ENCODE measurements at regions not wholly inside any gene's neighbourhood (a gene's known extent, or its start where the extent isn't known, plus 50 kb on each side); places are given as distances from the start of the nearest gene placed in this dataset.

DNA sequence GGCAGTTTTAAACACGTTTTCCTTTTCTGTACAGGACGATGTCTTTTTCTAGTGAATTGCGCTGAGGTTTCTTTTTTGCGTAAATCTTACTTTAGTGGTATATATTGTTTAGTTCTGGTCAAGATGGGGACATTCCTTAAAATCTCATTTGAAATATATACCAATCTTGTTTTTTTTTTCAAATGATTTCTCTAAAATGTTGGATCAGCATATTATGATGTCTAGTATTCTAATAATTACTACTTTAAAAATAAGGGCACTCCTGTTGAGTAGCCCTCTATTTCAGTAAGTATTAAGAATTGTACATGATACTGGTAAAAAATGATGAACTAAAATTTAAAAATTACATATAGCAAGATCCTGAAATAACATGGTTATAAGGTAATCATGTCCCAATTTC, 224.1 kb upstream of the ARHGAP24 start:
- no peak for DNase-seq (ENCODE audit: low read depth)

DNA sequence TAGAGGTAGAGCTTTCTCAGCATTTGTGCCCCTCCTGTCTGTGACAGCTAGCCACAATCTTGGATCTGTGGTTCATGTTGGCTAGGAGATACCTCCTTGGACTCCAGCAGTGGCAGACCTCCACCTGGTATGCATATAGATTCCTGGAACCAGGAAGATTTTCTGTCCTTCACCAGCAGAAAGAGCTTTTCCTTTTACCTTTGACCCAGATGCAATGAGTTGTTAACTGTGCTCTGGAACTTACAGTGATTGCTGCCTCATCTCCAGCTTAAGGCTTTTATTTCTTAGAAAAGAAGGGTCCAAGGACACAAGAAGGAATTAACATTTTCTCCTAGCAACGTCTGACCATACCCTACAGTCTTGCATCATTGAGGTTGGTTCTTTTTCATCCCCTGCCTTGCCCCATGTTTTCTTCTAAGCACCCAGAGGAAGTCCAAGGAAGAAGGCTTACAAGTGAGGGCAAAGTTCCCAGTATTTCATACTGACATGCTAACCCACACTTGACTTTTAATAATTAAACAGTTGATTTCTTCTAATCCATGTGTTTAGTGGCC, 217.1 kb upstream of the ARHGAP24 start:
- no peak for DNase-seq (ENCODE audit: low read depth)

DNA sequence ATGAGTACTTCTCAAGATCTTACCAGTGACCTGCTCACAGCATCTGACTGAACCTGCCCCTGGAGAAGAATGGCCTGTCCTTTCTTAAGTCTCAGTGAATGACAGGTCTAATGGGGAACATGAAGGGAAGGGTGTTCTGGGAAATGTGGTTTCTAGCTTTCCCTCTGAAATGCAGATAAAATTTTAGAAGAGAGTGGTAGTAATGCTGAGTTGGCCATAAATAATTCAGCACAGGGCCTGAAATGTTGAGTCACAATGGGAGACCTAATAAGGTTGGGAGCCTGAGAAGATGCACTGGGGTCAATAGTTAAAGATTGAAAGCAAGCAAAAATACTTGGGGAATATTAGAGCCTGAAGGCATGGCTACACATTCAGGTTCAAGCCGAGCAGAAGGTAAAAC, 214.9 kb upstream of the ARHGAP24 start:
- no peak for DNase-seq (ENCODE audit: low read depth)

DNA sequence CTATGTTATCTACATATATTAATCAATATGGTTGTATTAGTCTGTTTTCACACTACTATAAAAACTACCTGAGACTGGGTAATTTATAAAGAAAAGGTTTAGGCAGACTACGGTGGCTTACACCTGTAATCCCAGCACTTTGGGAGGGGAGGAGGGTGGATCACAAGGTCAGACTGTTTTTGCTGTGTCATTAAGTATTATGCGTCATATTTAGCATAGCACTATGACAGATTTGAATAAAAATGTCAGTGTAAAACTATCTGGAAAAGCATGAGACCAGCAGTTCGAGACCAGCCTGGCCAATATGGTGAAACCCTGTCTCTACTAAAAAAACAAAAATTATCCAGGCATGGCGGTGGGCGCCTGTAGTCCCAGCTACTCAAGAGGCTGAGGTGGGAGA, 209.7 kb upstream of the ARHGAP24 start:
- no peak for DNase-seq (ENCODE audit: low read depth)

DNA sequence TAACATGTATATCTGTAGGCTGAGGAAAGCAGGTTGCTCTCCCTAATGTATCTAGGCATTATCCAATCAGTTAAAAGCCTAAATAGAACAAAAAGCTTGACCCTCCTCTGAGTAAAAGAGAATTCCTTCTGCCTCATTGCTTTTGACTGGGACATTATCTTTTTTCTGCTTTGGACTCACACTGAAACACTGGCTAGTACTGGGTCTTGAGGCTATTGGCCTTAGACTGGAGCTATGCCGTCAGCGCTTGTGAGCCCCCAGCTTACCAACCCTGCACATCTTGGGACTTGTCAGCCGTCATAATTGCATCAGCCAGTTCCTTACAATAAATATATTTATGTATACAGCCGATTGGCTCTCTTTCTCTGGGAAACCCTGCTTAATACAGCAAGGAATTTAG, 206.8 kb upstream of the ARHGAP24 start:
- DNase-seq (ENCODE audit: low read depth): no peak

DNA sequence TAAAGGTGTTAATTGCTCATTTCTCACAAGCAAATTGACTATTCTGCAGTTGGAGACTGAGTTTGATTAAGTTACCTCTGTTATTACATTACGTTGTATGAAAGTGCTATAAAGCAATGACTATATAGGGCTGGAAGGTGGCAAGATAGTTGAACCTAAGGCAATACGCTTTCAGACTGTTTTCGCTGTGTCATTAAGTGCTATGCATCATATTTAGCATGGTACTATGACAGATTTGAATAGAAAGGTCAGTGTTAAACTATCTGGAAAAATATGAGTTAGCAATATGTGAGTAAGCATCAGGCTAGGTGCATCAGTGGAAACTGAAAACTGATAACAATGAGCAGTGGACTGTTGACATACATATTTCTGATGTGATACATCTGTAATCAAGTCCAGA, 206.0 kb upstream of the ARHGAP24 start:
- DNase-seq (ENCODE audit: low read depth): no peak

DNA sequence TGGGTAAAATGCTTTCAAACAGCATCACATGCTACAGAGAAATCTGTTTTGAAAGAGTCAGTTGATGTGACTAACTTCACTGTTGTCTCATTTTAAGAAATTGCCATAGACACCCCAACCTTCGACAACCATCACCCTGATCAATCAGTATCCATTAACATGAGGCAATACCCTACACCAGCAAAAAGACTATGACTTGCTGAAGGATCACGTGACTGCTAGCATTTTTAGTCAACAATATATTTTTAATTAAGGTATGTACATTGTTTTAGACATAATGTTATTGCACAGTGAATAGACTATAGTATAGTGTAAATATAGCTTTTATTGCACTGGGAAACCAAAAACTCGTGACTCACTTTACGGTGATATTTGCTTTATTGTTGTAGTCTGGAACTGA, 200.0 kb upstream of the ARHGAP24 start:
- DNase-seq (ENCODE audit: low read depth): no peak

DNA sequence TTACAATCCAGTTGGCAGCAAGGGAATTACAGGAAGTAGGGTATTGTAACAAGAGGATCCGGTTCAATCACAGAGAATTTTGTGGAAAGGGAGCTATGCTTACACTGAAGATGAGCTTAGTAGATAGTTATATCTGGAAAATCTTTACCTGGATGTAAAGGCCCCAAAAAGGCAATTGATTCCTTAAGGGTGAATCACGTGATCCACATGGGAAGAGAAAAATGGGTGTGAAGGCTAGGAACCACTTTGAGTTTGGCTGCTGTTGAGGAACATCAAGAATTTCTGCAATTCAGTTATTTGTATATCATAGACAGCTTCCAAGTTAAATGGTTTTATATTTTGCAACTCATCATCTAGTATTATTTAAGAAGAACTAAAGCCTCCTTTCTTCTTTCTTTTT, 194.0 kb upstream of the ARHGAP24 start:
- no peak for DNase-seq (ENCODE audit: low read depth)

DNA sequence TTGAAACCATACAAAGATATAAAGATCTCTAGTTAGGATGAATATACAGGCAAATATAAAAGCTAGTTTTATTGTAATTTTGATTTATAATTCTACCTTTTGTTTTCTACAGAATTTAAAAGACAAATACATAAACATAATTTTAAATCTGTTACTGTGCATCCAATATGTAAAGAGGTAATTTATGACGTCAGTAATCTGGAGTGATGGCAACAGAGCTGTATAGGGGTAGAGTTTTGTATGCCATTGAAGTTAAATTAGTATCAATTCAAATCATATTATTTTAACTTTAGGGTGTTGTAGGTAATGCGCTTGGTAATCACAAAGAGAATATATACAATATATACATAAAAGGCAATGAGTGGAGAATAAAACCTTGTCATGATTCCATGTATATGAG, 183.7 kb upstream of the ARHGAP24 start:
- no peak for DNase-seq (ENCODE audit: low read depth)

DNA sequence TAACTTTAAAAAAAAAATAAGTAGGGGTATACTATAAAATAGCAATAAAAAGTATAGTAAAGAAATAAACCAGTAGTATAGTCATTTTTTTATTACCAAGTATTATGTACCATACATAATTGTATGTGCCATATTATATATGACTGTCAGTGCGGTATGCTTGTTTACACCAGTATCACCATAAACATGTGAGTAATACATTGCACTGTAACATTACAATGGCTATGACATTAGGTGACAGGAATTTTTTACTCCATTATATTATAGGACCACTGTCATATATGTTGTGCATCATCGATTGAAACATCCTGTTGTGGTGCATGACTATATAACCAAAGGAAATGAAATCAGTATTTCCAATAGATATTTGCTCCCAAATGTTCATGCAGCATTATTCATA, 176.9 kb upstream of the ARHGAP24 start:
- no peak for DNase-seq (ENCODE audit: low read depth)

DNA sequence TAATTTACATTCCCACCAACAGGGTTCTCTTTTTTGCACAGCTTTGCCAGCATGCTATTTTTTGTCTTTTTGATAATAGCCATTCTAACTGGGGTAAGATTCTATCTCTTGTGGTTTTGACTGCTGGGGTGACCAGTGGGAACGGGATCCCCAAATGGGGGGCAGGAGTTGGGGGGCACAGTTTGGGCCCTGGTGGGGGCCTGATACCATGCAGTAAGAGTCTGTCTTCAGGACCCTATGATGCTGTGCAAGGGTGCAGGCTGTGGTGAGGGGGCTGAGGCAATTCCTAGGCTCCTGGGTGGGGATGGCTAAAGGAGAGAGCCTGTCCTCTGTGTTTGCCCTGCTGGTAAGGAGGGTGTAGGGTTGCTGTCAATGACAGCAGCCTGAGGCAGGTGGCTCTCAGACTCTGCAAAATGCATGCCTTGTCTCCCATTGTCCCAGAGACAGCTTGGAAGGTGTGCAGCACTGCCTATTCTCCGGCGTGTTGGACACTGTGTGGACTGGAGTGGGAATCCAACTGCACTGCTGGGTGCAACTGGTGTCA, 172.7 kb upstream of the ARHGAP24 start:
- DNase-seq (ENCODE audit: low read depth): no peak

DNA sequence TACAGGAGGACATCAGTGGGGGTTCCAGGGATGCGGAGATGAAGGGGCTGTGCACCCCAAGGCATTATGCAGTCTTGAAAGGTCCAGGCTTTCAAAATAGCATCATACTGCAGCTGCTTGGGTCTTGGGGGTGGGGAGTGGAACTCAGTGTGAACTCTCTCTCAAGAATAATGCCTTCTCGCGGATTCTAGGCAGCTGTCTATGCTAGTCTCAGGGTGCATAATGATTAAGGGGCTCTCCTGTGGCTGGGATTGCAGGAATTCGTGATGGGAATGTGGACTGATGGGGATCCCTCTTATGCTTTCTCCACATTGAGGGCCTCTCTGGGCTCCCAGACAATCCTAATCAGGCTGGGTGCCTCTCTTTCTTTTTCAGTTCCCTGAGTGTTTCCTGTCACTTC, 172.2 kb upstream of the ARHGAP24 start:
- peak; percentile 57 for DNase-seq (ENCODE audit: low read depth)

DNA sequence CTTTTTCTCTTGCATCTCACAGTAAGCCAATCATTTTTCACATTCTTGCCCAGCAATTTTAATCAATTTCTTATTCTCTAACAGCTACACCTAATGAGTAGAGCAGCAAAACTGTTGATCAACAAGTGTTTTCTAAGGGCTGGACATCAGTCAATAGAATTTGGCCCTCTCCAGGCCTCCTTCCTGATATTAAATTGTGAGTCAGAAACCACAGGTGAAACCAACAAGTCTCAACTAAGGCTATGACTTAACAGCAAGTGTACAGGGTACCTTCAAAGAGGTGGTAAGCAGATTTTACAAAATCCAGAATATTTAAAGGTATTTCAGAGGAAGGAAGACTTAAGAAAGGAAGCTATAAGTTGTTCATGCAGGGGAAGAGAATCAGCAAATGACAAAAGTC, 156.5 kb upstream of the ARHGAP24 start:
- peak; percentile 45 for DNase-seq (ENCODE audit: low read depth)

DNA sequence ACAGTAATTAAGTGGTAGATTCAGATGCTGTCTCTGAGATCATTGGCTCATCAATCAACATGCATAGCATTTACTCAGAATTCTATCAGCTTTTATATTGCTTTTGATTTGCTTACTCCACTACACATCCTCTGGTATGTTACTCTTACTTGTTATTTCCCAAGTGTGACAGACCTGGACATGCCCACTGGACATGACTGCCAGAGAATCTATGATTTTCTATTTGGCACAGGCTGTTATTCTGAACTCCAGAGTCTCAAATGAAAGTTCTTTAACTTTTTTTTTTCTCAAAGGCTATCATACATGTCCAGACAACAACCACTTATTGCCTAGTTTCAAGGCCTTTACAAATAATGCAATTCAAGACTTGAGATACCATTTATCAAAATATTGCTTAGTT, 116.1 kb upstream of the ARHGAP24 start:
- no peak for DNase-seq (ENCODE audit: low read depth)

DNA sequence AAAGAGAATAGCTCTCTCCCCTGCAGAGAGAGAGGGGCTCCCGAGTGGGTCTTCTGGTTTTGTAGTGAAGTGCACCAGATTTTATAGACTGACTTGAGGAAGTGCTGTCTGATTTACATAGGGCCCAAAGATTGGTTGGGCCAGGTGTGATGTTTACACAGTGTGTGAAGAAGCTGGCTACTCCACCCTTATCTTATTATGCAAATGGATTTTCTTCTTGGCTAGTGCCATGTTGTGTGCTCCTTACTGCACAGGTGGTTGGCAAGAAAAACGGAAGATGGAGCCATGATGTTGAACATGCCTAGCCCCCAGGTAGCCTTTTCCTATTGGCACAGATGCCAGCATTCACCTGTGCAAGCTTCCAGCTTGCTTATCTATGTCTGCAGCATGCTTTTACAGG, 112.4 kb upstream of the ARHGAP24 start:
- no peak for DNase-seq (ENCODE audit: low read depth)

DNA sequence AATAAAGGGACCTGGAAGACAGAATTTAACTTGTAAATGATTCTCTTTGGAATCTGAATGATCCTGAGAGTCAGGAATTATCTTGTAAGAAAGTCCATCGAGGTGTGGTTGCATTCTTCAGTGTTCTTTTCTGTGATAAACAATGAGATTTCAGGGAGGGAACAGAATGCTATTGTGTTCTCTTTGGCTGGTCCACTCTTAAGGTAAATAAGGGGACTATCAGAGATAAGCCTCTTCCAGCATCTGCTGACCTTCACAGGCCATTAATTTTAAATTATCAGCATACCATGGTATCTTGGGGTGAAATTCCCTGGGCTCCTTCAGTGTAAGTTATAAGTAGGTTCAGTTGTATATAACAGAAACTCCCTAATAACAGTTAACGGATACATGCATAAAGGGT, 107.1 kb upstream of the ARHGAP24 start:
- DNase-seq (ENCODE audit: low read depth): no peak

DNA sequence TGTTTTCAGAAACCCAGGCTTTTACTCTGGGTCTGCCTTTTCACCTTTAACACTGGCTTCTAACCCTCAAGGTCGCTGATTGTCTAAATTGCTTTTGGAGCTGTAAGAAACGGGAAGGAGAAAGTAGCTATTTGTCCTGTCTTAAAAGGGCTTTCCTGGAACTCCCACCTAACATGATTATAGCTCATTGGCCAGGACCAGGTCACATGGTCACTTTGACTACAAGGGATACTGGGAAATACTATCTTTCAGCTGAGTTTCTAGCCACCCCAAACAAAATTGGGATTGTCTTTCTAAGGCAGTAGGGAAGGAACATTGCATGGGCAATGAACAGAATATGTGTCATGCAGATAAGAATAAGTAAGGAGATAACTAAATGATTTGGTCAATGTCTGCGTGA, 106.7 kb upstream of the ARHGAP24 start:
- no peak for DNase-seq (ENCODE audit: low read depth)

DNA sequence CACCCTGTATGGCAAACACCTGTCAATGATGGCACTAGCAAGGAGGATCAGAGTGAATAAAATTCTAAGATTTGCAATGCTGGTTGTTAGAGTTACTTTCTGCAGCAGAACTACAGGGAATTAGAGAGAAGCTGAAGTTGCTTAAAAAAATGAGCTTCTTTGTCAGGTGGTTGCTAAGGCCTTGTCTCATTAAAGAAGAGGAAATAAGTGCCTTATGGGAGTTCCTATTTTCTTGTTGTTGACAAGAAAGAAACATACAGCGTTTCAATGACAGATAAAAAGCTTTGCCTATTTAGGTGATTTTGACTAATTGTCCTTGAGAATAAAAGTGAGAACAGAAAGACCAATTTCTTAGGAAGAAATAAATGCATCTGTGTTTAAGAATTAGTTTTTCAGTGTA, 106.0 kb upstream of the ARHGAP24 start:
- no peak for DNase-seq (ENCODE audit: low read depth)

DNA sequence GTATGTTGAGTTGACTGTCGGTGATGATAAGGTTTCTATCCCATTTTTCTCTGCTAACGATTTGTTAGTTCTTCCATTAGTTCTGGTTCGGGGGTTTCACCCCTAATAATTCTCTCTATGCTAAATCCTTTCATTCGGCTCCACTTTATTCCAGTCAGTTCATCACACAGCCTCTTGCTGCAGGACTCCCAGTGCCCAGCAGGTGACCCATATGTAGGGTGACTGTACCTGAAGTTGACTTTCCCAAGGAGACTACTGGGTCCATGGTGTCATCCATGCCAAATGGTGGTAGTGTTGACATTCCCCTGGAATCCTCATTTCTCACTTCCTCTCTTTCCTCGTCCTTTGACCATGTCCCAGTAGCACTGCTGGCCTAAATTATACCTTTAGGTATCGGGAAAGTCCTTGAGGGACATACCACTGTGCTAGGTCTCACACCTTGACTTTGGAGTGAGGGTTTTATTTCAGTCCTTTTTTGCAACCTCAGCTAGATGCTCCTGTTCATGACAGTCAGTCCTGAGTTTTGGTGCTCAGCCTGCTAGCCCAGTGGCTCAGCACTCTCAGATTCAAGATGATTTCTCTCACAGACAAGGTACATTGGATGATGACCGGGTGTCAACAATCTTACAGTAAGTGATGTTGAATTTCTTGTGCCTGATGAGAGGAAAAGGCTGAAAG, 105.1 kb upstream of the ARHGAP24 start:
- DNase-seq (ENCODE audit: low read depth): no peak

DNA sequence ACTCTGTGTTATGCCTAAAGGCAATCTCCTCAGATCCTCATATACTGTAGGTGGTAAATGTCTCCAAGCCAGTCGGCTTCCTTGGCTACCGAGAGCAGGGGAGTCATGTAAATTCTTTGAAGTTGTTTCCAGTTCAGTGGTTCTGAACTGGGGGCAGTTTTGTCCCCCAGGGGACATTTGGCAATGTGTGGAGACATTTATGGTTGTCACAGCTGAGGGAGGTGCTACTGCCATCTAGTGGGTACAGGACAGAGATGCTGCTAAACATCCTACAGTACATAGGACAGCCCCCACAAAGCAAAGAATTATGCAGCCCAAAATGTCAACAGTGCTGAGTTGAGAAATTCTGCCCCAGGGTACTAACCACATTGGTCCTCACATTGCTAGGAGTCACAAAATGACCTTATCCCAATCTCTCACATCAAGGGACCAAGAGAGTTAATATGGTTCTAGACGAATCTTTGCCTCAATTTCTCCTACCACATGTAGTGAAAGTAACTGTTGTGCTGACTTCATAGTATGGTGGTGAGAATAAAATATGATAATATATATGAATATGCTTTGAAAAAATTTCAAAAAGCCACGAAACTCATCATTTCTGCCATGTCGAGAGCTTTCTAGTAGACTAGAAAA, 104.4 kb upstream of the ARHGAP24 start:
- DNase-seq (ENCODE audit: low read depth): peak; percentile 76

DNA sequence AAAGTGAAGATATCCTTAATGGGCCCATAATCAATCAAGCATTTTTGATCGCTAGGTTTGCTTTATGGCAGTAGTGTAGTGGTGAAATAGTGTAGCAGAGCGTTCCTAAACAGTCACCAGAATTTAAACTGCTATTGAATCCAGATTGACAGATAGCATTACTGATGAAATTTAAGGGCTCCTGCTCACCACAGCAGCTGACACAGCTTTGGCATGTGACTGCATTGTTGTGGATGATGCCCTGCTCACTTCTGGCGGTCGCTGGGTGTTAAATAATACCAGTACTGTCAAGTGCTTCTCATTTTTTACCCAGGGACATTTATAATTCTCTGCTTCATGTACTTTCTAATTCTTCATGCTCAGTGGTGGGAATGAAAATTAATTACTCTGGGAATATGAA, 102.0 kb upstream of the ARHGAP24 start:
- peak; percentile 81 for DNase-seq (ENCODE audit: low read depth)

DNA sequence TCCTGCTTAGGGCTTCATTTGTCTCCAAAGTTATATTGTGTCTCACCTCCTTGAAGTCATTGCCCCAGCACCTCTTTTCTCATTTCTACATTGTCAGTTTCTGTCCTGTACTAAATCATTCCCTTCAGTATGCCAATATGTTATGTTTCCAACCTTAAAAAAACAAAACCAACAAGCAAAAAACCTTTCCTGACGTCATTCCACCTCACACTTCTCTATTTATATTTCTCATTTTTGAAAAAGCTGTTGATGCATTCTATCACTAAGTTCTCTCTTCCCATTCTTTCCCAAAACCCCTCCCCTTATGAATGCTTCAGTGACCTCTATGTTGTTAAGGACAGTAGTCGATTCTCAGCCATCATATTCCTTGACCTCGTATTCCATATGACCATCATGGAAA, 98.7 kb upstream of the ARHGAP24 start:
- DNase-seq (ENCODE audit: low read depth): no peak

DNA sequence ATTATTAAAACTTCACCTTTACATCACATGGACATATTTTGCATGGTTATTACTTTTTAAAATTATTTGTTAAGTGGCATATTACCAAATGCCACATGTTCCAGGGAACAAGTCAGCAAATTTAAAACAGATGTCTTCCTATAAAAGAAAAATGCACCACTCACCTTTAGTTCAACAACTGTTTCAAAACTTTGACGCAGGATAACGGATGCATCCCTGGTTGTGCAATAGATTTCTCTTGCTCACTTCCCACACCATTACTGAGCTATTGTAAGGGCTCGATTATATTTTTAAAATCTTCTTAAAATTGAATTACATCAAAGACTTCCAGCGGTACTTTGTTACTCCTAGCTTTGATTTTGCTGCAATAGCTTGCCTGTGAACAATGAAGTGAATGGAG, 93.0 kb upstream of the ARHGAP24 start:
- DNase-seq (ENCODE audit: low read depth): no peak

All from myocyte (in vitro differentiated cells).